HG03432 (cell line): ENCODE measurements at regions not wholly inside any gene's neighbourhood (a gene's known extent, or its start where the extent isn't known, plus 50 kb on each side); places are given as distances from the start of the nearest gene placed in this dataset.

Source experiments
- ATAC-seq: cut with Tn5 transposase; IDR thresholded peaks from one replicate; pipeline ENCODE4 v1.9.1; 2021; ENCODE audit warnings: mild to moderate bottlenecking, moderate library complexity; ENCODE audit not compliant: unreplicated experiment

- no peak for ATAC-seq
Observed at GRCh38 chr2:15874854-15875804, 65.2 kb upstream of the MYCN start.

- no peak for ATAC-seq
Observed at GRCh38 chr2:15875969-15876705, 64.2 kb upstream of the MYCN start.

GRCh38 chr2:15880226-15881119 lies 59.9 kb upstream of the MYCN start:
- ATAC-seq: no peak

- no peak for ATAC-seq
Observed at GRCh38 chr2:15881120-15881433, 59.3 kb upstream of the MYCN start.

- ATAC-seq: no peak
Observed at GRCh38 chr2:15881676-15882075, 58.7 kb upstream of the MYCN start.

- no peak for ATAC-seq
Observed at GRCh38 chr2:15882761-15883497, 57.4 kb upstream of the MYCN start.

- ATAC-seq: no peak
Observed at GRCh38 chr2:15883684-15884083, 56.7 kb upstream of the MYCN start.

GRCh38 chr2:15884790-15885189 lies 55.6 kb upstream of the MYCN start:
- no peak for ATAC-seq

GRCh38 chr2:15886231-15886630 lies 54.1 kb upstream of the MYCN start:
- no peak for ATAC-seq

GRCh38 chr2:15889442-15890123 lies 50.8 kb upstream of the MYCN start:
- ATAC-seq: no peak

GRCh38 chr2:15890124-15890754 lies 50.1 kb upstream of the MYCN start:
- no peak for ATAC-seq
